Activated CD8-positive, alpha-beta memory T cell treated with anti-CD3 and anti-CD28 coated beads for 1 hour (primary cell): ENCODE measurements at regions not wholly inside any gene's neighbourhood (a gene's known extent, or its start where the extent isn't known, plus 50 kb on each side); places are given as distances from the start of the nearest gene placed in this dataset.

Source experiments
- DNase-seq, 2 donors: peaks; one replicate each; pipeline ENCODE4 v3.0.0-alpha.2; 2020; ENCODE audit warnings: low read depth in 1 of 2; ENCODE audit errors: extremely low read depth in 1 of 2

GRCh38 chr2:37780387-37780676 is 108.9 kb upstream of the CDC42EP3 start:
- DNase-seq: no peak

DNA sequence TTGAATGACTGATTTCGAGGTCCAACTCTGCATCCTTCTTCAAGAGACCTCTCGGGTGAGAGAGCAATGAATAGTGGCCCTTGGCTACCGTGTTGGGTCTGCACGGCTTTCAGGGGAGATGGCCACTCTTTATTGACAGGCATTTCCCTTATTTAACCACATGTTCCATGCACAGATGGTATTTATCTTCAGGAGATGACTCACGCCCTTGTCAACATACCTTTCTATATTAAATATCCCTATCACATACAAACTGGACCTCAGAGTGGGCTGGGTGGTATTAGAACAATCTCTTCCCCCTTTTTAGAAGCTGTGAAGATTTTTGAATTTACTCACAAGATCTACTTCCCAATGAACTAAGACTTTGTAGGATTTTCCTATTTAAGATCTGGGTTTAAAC is 109.6 kb upstream of the CDC42EP3 start:
- DNase-seq: no peak

DNA sequence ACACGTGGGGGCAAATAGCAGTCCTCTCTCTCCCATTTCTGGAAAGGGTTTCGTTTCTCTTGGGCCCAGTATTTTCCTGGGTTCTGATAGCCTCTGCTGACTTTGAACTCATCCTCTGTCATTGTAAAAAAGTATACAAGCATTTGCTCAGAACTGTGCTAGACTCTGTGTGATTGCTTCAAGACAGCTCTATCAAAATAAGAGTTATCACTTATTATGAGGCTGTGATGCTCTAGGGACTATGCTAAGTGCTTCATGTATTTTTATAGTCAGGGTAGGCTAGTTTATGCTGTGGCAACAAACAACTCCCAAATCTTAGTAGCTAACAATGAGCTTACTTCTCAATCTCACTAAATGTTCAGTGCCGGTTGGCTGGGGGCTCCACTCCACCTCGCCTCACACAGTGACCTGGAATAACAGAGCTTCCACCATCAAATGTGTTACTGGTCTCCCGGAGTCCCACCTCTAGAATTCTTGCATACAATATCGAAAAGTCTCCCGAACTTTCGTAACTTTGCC is 110.8 kb upstream of the CDC42EP3 start:
- DNase-seq: no peak

- no peak for DNase-seq
These were observed 111.4 kb upstream of the CDC42EP3 start for GRCh38 chr2:37782721-37783371.

GRCh38 chr2:37783545-37783944 is 112.1 kb upstream of the CDC42EP3 start:
- DNase-seq: no peak

GRCh38 chr2:37784071-37784758 is 112.8 kb upstream of the CDC42EP3 start:
- no peak for DNase-seq

- DNase-seq: no peak
These were observed 113.3 kb upstream of the CDC42EP3 start for GRCh38 chr2:37784759-37785149.

DNA sequence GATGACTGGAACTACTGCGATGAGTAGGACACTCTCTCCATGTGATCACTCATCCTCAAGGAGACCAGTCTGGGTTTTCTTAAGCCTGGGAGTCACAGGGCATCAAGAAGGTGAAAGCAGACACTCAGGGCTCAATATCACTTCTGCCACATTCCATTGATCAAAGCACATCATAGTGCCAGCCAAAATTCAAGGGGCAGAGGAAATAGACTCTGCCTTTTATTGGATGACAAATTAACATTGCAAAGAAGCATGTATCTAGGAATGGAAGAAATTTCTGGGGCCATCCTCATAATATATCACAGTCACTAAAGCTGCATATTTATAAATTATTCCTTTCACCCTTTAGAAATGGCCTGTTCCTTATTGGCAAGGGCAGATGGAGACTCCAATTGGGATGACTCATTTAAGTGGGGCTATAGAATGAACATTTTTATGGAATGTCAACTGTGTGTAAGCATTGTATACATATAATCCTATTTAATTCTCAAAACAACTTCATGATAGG is 114.8 kb upstream of the CDC42EP3 start:
- no peak for DNase-seq

DNA sequence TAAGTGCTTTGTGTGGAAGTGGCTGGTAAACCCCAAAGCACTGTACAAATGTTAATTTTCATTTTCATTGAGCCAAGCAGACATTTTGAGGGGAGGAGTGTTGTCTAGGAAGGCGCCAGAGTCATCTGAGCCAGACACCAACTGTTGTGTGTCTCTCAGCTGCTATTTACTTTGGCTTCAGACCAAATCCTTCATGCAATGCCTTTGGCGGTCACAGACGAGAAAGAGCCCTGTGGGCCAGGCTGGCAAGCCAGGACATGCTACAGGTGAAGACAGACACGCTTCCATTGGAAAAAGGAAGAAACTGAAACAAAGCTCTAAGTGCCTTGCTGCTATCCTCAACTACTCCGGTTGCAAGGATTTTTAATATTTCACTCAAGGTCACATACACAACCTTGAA is 115.4 kb upstream of the CDC42EP3 start:
- DNase-seq: no peak

DNA sequence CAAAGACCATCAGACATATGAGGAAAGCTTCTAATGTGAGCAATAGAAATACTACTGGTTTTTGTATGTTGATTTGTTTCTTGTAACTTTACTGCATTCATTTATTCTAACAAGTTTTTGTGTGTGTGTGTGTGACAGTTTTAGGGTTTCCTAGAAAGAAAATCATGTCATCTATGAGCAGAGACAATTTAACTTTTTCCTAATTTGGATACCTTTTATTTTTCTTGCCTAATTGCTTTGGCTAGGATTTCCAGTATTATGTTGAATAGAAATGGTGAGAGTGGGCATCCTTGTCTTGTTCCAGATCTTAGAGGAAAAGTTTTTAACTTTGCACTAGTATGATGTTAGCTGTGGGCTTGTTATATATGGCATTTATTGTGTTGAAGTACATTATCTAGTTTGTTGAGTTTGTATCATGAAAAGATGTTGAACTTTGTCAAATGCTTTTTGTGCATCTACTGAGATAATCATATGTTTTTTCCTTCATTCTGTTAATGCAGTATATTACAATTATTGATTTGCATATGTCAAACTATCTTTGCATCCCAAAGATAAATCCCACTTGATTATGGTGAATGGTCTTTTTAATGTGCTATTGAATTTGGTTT is 117.3 kb upstream of the CDC42EP3 start:
- no peak for DNase-seq

GRCh38 chr2:37790019-37790418 is 118.6 kb upstream of the CDC42EP3 start:
- DNase-seq: no peak

- DNase-seq: no peak
These were observed 119.0 kb upstream of the CDC42EP3 start for GRCh38 chr2:37790462-37790861.

- DNase-seq: no peak
These were observed 120.9 kb upstream of the CDC42EP3 start for GRCh38 chr2:37792366-37792765.

DNA sequence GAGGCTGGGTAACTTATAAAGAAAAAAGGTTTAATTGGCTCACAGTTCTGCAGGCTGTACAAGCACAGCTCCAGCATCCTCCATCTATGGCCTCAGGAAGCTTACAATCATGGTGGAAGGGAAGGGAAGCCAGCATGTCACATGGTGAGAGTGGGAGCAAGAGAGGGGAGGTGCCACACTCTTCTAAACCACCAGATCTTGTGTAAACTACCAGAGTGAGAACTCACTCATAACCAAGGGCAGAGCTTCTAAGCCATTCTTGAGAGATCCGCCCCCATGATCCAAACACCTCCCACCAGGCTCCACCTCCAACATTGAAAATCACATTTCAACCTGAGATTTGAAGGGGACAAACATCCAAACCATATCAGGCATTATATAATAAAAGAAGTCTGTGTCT is 121.6 kb upstream of the CDC42EP3 start:
- no peak for DNase-seq

DNA sequence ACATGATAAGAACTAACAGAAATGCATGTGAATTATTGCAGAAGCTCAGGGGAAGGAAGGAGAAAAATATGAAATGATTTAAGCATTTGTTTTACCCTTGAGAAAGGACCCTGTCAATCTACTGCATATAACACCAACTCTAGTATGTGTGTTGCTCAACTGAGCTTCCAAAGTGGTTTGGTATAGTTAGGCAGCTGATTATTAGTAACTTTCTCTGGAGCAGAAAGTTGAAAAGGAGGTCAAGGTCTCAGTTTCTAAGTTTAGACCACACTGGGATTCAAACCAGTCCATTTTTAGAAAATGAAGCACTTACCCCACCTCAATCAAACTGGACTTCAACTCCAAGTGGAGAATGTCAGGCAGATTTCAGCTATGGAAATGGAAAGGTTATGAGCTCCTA is 123.3 kb upstream of the CDC42EP3 start:
- no peak for DNase-seq

DNA sequence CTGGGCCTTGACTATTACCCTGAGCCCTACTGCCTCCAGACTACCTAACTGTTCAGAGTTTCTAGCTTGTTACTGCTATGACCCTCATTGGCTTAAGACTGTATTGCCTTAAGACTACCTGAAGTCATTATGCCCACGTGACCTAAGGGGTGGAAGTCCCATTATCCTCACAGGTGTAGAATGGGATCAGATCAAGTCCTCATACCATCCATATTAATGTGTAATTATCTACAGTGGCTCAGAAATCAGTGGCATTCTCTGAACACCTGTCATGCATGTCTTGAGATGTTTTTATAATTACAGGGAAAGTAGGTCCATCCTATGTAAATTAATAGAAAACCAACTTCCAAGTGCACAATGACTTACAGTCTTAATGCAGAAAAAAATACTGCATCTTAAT is 124.0 kb upstream of the CDC42EP3 start:
- no peak for DNase-seq

DNA sequence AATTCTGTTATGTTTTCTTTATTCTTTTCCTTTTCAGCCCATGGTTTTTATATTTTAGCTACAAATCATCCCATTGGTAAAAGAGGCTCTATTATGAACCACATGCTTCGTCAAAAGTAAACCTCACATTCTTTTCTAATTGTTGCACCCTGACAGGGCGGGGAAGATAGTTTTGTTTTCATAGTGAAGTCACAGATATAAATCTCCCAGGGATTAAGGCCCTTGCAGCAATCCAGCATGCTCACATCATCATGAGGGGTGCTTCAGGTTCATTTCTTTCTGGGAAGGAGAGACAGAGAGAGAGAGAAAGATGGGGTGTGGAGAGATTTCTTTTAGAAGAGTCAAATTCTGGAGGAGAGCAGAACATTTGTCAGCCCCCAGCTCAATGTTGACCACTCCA is 124.5 kb upstream of the CDC42EP3 start:
- no peak for DNase-seq

DNA sequence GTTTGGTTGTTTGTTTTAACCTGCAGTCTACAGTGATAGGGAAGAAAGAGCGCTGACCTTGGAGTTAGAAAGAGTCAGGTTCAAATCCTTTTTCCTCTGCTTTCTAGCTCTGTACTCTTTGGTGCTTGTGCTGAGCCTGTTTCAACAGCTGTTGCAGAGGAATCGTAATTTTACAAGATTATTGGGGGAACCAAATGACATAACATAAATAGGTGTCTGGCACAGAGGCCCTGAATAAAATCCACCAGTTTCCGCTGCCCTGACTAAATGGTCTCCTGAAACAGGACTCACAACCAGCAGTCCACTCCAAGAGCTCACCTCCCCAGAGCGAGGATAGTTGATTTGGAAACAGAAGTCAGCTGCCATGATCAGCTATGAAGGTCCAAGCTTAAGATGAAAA is 125.0 kb upstream of the CDC42EP3 start:
- DNase-seq: no peak

DNA sequence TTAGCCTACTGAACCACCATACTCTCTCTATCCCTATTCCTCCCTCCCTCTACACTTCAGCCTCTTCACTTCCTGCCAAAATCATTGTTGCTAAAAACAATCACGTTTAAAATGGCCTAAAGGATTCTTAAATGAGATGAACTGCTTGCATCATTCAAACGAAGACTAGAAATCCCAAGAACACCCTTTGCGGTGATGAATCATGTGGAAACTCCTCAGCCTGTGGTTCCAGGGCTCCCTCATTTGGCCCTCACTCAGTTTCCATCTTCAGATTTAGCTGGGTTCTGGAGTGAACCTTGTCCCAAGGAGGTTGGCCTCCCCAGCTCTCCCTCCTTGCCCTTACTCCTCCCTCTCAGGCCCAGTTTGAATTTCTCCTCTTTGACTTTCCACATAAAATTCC is 125.6 kb upstream of the CDC42EP3 start:
- no peak for DNase-seq

- DNase-seq: no peak
These were observed 126.6 kb upstream of the RMDN2 start for GRCh38 chr2:37798315-37799005.

GRCh38 chr2:37800176-37800858 is 124.8 kb upstream of the RMDN2 start:
- no peak for DNase-seq
